ENCODE measurements at regions not wholly inside any gene's neighbourhood (a gene's known extent, or its start where the extent isn't known, plus 50 kb on each side); places are given as distances from the start of the nearest gene placed in this dataset.

GRCh38 chr5:166709691-166710090 lies 1581.8 kb upstream of the WWC1 start:
- DNase-seq (ENCODE audit: low spot score) = no peak
- in situ Hi-C loops (cut with MboI; ENCODE audit: low pct_unique_long_range_greater_than_20kb, low sequenced_read_pairs, unreplicated experiment) = no loop called here
- TF ChIP-seq CTCF (IDR thresholded peaks at IDR 0.05; ENCODE audit: extremely low read depth, insufficient read depth, missing control alignments) = no peak

DNA sequence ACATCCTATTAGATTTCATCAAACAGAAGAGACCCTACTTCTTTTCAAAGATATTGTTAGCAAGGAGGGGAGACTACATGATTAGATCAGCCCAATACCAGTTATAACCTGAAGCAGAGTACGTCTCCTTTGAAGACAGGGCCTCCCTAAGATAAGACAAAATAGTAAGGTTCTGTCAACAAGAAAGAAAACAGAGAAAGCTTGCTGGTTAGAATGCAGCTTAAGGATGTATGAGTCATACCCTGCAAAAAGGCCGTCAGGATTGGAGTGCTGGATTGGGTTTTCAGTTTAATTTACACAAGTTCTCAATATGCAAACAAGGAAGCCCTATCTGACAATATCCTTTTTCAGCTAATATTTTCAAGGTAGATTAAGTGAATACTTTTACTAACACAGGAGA lies 1581.2 kb upstream of the WWC1 start:
- DNase-seq (ENCODE audit: low spot score) = no peak
- in situ Hi-C loops (cut with MboI; ENCODE audit: low pct_unique_long_range_greater_than_20kb, low sequenced_read_pairs, unreplicated experiment) = no loop called here
- no peak for TF ChIP-seq CTCF (IDR thresholded peaks at IDR 0.05; ENCODE audit: extremely low read depth, insufficient read depth, missing control alignments)

- in situ Hi-C loops (cut with MboI; ENCODE audit: low pct_unique_long_range_greater_than_20kb, low sequenced_read_pairs, unreplicated experiment) = no loop called here
- no peak for DNase-seq (ENCODE audit: low spot score)
- no peak for TF ChIP-seq CTCF (IDR thresholded peaks at IDR 0.05; ENCODE audit: extremely low read depth, insufficient read depth, missing control alignments)
Measured at GRCh38 chr5:166712447-166713185, 1578.8 kb upstream of the WWC1 start.

DNA sequence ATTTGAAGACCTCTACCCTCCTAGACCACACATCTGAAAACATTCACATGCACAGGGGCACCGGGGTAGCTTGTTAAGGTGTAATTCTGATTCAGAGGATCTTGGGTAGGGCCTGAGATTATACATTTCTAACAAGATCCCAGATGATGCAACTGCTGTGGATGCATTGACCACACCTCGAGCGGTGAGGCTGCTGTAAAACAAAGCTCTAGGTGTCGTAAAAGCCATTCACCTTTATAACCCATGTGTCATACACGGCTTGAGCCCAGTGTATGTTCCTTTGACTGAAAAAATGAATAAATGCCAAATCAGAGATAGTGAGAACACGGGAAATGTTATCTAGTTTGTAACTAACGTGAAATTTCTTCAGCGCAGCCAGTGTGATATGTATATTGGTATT lies 1578.2 kb upstream of the WWC1 start:
- TF ChIP-seq CTCF (IDR thresholded peaks at IDR 0.05; ENCODE audit: extremely low read depth, insufficient read depth, missing control alignments) = no peak
- DNase-seq (ENCODE audit: low spot score) = no peak
- in situ Hi-C loops (cut with MboI; ENCODE audit: low pct_unique_long_range_greater_than_20kb, low sequenced_read_pairs, unreplicated experiment) = no loop called here

- in situ Hi-C loops (cut with MboI; ENCODE audit: low pct_unique_long_range_greater_than_20kb, low sequenced_read_pairs, unreplicated experiment) = no loop called here
Measured at GRCh38 chr5:166716856-166717492, 1574.5 kb upstream of the WWC1 start.

GRCh38 chr5:166719991-166720390 lies 1571.5 kb upstream of the WWC1 start:
- in situ Hi-C loops (cut with MboI; ENCODE audit: low pct_unique_long_range_greater_than_20kb, low sequenced_read_pairs, unreplicated experiment) = no loop called here
- no peak for TF ChIP-seq CTCF (IDR thresholded peaks at IDR 0.05; ENCODE audit: extremely low read depth, insufficient read depth, missing control alignments)
- DNase-seq (ENCODE audit: low spot score) = no peak

More at GRCh38 chr5:166716856-166717492, 1574.5 kb upstream of the WWC1 start:
- DNase-seq (ENCODE audit: low spot score) = no peak
- no peak for TF ChIP-seq CTCF (IDR thresholded peaks at IDR 0.05; ENCODE audit: extremely low read depth, insufficient read depth, missing control alignments)
